GM21390 (cell line): ENCODE measurements at regions not wholly inside any gene's neighbourhood (a gene's known extent, or its start where the extent isn't known, plus 50 kb on each side); places are given as distances from the start of the nearest gene placed in this dataset.
"Not testable (repeated sequence)": the region's sequence is repeated elsewhere in the genome, so short reads cannot be mapped to it uniquely, and the experiment has no call there.

Experiments
- ATAC-seq: cut with Tn5 transposase; IDR thresholded peaks from one replicate; pipeline ENCODE4 v1.9.1; 2021; ENCODE audit not compliant: unreplicated experiment

- ATAC-seq = not testable (repeated sequence)
Measured at GRCh38 chr4:183044924-183045640, 54.0 kb upstream of the WWC2 start.

DNA sequence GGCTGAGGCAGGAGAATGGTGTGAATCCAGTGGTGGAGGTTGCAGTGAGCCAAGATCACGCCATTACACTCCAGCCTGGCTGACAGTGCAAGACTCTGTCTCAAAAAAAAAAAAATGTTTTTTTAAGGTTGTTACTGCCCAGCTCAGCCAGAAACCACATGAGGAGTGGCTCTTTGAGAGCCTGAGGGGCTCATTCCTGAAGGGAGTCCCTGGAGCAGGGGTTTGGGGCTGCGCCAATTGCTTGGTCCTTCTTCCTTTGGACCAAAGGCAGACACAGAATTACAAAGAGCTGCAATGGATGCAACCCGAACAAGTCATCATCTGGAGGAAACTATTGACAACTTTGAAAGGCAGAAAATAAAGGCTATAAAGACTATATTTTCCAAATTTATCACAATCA lies 60.6 kb upstream of the WWC2 start:
- ATAC-seq = no peak

GRCh38 chr4:183035726-183036415 lies 63.2 kb upstream of the WWC2 start:
- ATAC-seq = no peak

- no peak for ATAC-seq
Measured at GRCh38 chr4:183035256-183035655, 63.8 kb upstream of the WWC2 start.

DNA sequence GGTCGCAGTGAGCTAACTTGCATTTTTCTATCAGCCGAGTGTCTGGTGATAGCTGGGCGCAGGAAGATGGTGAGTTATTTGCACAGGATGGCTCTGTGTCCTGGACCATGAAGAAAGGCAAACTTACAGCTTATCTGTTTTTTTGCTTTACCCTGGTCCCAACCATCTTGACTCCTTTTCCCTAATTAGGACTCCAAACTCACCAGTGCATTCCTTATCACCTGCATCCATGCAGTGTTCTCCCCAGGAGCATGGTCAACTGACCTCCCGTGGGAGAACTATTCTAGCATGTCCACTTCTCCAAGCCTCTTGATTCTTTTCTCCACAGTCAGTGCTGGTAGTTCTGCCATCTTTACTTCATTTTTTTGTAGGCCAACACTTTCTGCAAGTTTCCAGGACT lies 68.2 kb upstream of the WWC2 start:
- ATAC-seq = no peak

GRCh38 chr4:183030309-183030708 lies 68.7 kb upstream of the WWC2 start:
- ATAC-seq = no peak

- no peak for ATAC-seq
Measured at GRCh38 chr4:183029365-183029764, 69.7 kb upstream of the WWC2 start.

DNA sequence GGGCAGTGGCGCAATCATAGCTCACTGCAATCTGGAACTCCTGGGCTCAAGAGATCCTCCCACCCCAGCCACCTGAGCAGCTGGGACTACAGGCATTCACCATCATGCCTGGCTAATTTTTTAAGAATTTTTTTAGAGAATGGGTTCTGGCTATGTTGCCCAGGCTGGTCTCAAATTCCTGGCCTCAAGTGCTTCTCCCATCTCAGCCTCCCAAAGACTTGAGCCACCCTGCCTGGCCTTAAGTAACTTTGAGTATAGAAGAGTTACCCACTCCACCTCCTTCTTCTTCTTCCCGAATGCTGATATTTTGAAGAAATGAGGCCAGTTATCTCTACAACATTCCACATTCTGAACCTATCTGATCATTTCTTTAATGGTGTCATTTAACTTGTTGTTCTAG lies 72.4 kb upstream of the WWC2 start:
- no peak for ATAC-seq

- ATAC-seq = no peak
Measured at GRCh38 chr4:183022617-183023016, 76.4 kb upstream of the WWC2 start.

- no peak for ATAC-seq
Measured at GRCh38 chr4:183017962-183018361, 81.1 kb upstream of the WWC2 start.

DNA sequence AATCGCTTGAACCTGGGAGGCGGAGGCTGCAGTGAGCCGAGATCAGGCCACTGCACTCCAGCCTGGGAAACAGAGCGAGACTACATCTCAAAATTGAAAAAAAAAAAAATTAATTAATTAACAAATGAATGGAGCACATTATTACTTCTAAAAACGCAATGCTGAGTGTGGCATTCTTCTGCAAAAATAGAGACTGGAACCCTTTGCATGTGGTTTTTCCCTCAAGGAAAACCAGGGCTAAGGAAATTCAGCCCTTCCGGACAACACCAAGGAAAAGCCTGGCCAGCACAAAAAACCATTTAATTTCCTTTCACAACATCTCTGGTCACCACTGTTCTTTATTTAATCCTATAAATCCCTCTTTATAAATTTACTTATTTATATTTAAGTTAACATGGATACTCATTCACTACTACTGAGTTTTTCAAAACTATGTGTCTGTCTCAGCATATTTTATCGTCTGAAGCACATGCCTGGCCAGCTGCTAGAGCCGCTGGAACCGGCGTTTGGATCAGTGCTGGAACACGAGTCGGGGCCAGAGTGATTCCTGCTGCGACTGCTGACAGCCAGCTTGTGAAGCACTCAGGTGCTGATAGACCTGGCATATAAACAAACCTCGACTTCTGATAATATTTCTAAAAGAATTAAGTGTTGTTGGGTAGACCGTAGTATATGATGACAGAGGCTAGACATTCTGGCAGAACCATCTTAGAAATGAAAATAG lies 84.5 kb upstream of the WWC2 start:
- ATAC-seq = no peak

DNA sequence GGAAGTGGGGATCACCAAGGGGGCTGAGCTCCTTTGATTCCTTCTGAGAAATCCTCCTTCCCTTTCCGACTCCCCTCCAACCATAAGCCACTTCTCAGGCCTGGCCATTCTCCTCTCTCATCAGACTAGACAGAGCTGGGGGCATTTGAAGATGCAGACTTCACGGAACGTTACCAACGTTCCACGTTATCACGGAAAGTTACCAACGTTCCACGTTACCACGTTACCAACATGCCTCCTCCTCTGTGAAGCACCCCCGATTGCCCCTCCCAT lies 85.4 kb upstream of the WWC2 start:
- no peak for ATAC-seq

DNA sequence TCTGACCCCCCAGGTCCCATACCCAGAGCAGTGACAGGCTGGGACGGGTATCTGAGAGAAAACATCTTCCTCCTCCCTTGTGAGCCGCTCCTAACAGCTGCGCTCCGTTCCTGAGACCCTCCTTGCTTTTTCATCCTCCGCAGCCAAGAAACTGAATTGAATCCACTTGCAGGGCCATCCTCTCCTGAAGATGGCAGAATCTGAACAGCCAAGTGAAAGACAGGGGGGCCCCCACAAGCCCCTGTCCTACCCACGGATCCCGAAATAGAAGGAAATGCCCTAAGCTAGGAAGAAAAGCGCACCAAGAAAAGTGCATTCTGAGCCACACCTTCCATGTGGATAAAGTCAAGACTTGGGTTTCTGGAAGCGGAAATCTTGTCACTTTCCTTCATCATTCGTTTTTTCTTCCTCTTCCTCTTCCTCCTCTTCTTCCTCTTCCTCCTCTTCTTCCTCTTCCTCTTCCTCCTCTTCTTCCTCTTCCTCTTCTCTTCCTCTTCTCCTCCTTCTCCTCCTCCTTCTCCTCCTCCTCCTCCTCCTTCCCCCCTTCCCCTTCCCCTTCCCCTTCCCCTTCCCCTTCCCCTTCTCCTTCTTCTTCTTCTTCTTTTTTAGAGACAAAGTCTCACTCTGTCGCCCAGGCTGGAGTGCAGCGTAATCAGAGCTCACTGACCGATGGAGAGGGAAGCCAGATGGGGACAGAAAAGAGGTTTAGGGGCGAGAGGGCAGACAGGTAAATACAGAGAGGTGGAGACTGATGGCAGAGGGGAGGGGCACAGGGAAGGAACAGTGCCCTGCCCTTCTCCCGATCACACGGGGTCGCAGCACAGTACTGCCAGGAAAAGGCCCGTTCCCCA lies 86.0 kb upstream of the WWC2 start:
- ATAC-seq = no peak

- ATAC-seq = no peak
Measured at GRCh38 chr4:183011213-183011907, 87.7 kb upstream of the WWC2 start.

- no peak for ATAC-seq
Measured at GRCh38 chr4:183008492-183008891, 90.6 kb upstream of the WWC2 start.

DNA sequence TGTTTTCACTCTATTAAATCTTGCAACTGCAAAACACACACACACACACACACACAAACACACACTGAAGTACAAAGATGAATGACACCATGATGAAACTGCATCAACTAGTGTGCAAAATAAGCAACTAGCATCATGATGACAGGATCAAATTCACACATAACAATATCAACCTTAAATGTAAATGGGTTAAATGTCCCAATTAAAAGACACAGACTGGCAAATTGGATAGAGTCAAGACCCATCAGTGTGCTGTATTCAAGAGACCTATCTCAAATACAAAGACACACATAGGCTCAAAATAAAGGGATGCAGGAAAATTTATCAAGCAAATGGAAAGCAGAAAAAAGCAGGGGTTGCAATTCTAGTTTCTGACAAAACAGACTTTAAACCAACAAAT lies 87.2 kb upstream of the DCTD start:
- ATAC-seq = not testable (repeated sequence)

DNA sequence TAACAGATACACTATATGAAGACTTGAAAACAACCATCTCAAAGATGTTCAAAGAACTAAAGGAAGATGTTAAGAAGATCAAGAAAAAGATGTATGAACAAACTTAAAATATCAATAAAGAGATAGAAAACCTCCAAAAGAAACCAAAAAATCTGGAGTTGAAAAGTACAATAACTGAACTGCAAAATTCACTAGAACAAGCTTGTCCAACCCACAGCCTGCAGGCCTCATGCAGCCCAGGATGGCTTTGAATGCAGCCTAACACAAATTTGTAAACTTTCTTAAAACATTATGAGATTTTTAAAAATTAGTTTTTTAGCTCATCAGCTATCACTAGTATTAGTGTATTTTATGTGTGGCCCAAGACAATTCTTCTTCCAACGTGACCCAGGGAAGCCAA lies 77.0 kb upstream of the DCTD start:
- no peak for ATAC-seq

DNA sequence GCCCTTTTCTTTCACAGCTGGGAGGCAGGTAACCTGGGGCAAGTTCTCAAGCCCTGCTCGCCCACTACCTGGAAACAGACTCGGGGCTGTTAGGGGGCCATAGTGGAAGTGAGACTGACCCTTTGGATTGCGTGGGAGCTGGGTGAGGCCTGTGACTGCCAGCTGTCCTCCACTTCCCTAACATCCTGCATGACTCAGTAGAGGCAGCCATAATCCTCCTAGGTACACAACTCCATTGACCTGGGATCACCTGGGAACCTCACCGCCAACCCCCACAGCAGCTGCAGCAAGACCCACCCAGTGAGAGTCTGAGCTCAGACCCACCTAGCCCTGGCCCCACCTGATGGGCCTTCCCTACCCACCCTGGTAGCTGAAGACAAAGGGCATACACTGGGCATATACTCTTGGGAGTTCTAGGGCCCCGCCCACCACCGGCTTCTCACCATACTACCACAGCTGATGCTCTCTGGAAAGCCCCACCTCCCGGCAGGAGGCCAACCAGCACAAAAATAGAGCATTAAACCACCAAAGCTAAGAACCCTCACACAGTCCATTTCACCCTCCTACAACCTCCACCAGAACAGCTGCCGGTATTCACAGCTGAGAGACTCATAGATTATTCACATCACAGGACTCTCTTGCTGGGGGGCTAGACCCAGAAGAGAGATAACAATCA lies 61.1 kb upstream of the DCTD start:
- ATAC-seq = peak; percentile 63

DNA sequence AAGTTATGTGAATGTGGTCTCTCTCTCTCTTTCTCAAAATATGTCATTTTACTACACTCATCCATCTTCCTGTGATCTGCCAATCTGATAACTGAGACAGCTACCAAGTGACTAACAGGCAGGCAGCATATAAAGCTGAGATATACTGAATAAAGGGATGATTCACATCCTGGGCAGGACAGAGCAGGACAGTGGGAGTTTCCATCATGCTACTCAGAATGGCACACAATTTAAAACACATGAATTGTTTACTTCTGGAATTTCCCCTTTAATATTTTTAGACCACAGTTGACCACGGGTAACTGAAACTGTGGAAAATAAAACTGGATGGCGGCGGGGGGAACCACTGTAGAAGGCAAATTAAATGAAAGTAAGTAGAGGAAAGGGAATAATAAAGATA lies 58.6 kb upstream of the DCTD start:
- ATAC-seq = peak; percentile 51

DNA sequence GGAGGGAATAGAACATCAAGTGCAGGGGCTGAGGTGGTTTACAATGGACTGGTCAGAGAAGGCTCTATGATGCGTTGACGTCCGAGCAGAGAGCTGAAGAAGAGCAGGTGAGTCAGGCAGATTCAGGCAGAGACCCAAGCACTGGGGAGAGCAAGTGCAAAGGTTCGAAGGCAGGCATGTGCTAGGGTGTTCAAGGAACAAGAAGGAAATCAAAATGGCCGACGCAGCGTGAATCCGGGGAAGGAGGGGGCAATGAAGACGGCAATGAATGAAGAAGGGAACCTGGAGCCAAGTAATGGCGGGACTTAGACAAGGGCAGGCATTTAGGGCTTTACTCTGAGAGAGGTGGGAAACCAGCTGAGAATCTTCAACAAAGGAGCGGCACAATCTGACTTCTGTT lies 56.8 kb upstream of the DCTD start:
- no peak for ATAC-seq
